Fibroblast of skin of right quadriceps (primary cell): ENCODE measurements at regions not wholly inside any gene's neighbourhood (a gene's known extent, or its start where the extent isn't known, plus 50 kb on each side); places are given as distances from the start of the nearest gene placed in this dataset.

Experiments
- DNase-seq: peaks from one replicate; pipeline ENCODE4 v3.0.0-alpha.2; 2013

DNA sequence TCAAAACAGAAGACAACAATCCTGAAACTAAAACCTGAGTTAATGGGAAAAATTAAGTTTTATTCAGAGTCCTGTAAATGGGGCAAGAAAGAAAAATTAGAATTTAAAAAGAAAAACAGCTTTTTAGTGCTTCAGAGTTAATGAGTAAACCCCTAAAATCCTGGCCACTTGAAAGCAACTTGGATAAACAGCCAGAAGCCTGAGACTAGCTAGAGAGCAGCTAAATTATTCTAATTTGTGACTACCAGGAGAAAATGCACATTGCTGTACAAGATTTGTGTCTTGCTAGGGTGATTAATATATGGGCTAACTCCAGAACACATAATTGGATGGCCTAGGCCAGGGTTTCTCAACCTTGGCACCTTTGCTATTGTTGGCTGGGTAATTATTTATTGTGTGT lies 62.4 kb upstream of the ARG1 start:
- DNase-seq = no peak

DNA sequence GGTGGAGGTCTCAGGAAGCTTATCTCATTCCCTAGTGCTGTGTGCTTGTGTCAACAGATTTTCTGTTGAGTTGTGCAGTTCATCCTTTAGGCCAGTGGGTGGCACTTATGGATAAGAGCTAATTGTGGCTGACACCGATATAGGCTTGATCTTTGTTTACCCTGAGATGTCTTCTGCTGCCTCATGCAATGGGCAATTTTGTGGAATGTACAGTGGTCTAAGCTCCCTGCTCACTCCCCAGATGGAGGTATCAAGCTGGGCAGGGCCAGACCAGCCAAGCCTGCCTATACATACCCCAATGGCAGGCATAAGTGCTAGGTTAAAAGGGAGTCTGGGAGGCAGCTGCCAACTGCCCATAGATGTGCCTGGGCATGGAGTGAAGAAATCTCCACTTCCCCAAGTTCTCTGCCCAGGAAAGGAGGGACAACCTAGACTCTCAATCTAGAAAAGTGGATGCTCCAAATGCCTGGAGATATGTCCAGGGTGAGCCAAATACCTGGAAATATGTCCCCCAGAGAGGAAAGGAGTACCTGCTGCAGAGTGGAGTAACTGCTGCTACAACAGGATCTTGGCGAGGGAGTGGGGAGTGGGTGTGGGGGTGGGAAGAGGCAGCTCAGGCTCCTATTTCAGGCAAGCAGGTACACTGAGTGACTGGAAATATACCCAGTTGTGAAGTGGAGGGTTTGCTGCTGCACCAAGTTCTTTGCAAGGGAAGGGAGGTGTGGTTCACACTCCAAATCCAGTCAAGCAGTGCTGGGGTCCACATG lies 53.2 kb upstream of the ARG1 start:
- peak; percentile 30 for DNase-seq
